HG02678 (cell line): ENCODE measurements at regions not wholly inside any gene's neighbourhood (a gene's known extent, or its start where the extent isn't known, plus 50 kb on each side); places are given as distances from the start of the nearest gene placed in this dataset.

ENCODE experiments used
- ATAC-seq: cut with Tn5 transposase; IDR thresholded peaks from one replicate; pipeline ENCODE4 v1.9.1; 2021; ENCODE audit warnings: mild to moderate bottlenecking, moderate library complexity; ENCODE audit not compliant: unreplicated experiment

DNA sequence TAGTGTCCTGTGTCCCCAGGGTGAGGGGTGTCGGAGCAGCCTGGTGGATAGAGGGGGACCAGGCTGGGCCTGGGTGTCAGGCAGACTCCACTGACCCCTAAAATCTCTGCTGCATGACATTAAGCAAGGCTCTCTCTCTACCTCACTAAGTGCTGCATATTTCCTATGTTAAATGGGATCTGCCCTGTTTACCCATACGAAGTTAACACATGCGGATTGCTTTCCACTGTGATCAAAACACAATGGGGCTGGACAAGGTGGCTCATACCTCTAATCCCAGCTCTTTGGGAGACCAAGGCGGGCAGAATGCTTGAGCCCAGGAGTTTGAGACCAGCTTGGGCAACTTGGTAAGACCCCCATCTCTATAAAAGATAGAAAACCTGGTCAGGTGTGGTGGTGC is 426.2 kb downstream of the MIAT start:
- ATAC-seq, result no peak

DNA sequence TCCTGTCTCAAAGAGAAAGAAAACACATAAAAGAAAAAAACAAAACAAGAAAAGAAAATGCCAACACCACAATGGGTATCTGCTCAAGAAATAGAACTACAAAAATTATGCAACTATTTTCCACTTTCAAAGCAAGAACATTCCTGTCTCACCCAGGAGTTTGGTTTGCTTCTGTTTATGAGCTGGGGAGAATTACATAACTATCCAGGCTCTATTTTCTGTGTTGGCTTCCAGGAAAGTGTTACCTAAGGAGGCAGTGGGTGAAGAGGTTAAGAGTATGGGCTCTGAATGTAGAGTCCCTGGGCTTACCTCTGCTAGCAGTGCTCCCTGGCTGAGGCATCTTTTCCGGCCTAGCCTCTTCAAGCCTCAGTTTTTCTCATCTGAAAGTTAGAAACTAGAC is 426.7 kb downstream of the MIAT start:
- no peak for ATAC-seq

DNA sequence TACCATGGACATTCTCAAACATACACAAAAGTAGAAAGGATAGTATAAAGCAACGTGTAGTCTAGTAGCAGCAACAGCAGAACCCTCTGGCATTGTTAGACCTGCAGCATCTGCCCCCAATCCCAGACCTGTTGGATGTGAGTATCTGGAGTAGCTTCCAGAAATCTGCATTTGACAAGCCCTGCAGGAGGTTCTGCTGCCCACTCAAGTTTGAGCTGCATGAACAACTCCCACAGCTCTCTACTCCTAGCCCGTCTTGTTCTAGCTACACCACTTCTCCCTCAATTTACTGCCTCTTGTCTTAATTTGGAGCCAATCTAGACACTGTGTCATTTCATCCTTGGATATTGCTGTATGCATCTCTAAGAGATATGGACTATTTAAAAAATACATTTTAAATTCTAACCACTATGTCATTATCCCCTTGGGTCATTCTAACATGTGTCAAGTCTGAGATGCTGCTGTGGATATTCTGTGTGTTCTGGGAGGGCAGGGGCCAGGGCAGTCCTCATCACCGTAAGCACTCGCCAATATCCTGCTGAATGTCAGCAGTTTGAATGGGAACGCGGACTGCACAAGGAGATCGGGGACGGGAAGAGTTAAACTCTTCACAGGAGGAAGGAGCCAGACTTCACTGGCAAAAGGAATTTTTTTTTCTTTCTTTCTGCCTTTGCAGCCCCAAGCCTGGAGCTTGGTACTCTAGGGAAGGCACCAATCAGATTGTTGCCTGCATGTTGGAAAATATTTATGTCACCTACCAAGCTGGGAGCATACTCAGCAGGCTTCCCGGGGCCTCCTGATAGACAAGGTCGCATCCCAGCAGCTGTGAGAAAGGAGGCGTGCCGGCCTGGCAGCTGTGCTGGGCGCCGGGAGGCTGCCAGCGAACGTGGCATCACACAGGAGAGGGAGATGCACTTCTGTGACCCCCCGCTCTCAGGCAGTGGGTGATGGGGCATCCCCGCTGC is 429.0 kb downstream of the MIAT start:
- no peak for ATAC-seq

DNA sequence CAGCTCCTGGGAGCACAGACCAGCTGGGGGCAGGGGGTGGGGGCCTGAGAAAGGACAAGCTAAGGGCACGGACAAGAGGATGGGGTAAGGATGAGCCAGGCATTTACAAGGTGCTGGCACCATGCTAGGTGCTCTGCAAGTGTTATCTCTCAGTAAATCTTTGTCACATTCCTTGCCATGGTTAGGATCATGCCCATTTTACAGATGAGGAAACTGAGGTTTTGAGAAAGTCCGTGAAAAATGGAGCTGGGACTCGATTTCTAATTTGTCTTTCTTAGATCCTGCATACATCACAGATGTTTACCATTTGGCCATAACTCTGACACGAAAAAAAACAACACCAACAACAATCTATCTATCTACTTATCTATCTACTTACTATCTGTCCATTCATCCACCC is 429.7 kb downstream of the MIAT start:
- no peak for ATAC-seq

DNA sequence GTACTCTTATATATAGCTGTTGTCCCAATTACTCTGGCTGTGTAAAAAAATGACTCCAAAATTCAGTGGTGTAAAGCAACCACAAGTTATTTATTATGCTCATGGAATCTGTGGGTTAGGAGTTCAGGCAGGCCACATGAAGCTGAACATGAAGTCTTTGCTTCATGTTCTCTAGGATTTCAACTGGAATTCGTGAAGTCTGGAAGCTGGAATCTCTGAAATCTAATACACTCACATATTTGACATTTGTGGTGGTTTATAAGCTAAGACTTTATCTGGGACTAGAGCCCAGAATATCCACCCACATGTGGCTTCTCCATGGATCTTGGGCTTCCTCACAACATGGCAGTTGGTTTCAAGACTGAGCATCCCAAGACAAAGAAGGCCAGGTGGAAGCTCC is 430.6 kb downstream of the MIAT start:
- no peak for ATAC-seq

DNA sequence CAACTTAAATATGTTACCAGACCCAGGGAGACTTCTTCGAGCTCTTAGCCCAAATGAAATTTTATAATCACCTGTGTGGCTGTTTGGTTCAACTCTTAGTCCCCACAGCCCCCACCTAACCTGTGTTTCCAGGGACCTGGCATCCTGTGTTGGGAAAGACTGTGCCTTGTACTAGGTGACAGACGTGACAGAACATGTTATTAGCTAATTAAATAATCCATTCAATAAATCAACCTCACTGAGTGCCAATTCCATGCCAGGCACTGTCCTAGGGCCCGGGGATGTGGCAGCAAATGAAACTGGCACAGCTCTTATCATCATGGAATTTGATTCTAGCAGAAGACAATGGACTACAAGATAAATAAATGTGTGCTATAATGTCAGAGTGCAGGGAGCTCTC is 431.9 kb downstream of the MIAT start:
- ATAC-seq, result no peak

DNA sequence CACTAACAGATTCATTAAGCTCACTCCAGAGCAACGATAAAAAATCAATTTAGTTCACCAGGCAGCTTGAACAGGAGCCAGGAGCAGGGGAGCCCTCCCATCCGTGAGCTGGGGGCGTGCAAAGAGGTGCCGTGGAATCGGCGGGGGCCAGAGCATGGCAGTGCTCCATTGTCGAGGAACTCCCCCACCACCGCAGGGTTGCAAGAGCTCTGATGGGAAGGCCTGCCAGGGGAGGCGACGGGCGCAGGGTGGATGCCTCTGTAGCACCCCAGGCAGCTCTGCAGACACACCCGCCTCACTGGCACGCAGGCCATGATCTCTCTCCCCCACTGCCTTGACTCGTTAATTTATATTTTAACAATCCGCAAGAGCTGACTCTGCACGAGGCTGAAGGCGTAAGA is 433.2 kb downstream of the MIAT start:
- no peak for ATAC-seq

DNA sequence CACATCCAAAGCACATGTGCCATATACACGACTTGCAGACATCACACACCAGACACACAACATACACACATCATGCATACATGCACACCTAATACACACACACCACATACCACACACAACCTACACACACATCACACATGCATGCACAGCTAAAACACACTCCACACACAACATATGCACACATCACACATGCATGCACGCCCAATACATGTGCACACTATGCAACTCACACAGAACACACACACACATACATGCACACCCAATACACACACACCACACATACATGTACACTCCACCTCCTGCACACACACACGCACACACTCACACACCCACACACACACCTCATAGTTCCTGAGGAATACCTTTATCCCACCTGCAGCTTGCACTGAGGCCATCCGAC is 436.0 kb downstream of the MIAT start:
- no peak for ATAC-seq

DNA sequence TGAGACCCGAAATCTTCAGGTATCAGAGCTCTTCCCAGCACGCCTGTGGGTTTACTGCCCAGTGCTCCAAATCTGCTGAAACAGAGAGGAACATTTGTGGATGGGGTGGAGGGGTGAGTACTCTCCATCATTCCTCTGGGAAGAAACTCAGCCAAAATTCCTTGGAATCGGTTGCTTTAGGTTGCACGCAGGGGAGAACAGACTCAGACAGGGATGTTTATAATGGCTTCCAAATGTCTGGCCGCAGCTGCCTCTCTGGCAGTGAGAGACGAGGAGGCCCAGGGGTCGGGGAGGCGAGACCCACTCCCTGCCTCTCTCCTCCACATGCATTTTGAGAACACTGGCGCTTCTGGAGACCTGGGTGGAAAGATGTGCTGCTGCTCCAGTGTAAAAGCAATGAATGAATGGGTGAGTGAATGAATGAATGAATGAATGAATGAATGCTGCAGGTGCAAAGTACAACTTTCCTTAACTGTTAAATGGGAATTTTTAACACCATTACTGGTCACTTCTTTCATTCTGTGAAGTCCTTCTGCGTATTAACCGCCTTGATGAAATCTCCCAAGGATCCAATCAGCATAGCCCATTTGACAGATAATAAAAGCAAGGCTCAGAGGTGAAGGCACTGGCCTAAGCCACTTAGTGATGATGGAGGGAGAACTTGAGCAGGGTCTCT is 437.4 kb downstream of the MIAT start:
- ATAC-seq, result no peak

DNA sequence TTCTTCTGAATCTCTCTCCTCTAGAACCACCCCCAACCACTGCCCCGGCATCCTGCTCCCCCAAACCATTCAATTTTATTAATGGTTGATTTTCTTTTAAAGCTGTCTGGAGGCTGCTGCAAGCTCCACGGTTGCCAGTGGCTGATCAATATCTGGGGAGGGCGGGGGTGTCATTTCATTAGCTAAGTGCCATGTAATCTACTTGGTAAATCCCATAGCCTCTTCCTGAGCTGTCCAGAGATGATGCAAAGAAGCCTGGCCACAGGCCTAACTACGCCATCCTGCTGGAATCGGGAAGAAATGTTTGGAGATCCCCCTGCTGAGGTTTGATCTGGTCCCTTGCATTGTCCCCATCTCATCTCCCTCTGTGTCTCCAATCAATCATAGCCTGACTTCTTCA is 440.1 kb downstream of the MIAT start:
- ATAC-seq, result no peak

DNA sequence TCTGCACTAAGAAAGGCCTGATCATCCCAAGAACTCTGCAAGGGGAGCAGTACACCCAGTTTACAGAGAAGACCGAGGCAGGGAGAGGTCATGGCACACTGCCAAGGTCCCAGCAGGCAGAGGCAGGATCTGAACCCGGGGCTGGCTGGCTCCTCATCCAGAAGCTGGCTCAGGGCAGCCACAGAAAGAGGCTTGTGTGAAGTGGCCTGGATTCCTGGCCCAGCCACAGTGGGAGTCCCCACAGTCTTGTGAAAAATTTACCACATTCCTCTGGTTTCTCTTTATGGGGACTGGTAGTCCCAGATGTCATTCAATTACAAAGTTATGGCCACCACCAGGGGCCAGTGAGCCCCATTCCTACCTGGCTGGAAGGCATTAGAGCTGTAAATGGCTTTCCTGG is 440.5 kb downstream of the MIAT start:
- ATAC-seq, result no peak

DNA sequence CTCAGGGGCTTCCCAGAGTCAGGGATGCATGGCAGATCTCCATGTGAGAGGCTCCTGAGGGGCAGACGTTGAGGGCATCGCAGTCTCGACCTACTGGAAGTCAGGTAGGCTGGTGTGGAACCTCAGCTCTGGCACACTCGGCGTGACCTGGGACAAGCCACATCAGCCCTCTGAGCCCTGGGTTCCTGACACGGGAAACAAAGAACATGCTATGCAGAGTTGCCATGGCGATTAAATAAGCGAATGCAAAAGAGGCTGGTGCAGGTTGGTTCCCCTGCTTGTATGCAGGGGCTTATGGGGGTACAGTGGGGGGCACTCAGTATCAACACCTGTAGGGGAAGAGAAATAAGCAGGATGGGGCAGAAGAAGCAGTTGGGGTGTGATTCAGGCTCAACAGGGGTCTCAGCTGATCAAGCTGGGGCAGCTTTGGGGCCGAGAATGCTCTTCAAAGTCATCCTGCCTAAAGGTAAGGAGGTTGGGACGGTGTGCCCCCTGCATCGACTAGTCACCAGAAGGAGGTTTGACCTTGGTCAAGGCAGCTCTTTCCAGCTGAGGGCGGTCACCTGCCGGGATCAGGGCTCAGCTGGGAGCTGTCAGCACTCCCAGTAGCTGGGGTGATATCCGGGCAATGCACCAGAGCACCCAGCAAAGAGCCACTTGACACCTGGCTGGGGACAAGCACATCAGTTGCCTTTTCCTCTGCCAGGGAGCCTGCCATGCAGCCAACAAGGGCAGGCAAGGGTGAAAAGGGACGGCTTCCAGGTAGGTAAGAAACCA is 442.7 kb downstream of the MIAT start:
- ATAC-seq, result no peak

DNA sequence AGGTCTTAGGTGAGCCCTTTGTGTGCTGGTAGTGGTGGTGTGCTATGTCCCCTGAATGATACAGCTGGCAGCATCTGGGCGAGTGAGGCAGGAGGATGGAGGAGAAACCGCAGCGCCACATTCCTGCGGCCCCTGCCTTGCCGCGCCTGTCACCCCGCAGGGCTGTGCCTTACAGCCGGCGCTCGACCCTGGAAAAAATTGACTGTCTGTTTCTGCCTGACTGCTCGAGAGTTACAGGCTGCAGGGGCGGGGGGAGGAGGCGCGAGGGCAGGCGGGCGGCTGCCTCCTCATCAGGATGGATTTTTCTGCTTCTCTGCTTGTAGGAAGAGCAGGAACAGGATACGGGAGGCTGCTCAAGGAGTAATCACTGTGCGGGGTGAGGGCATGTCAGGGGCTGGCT is 443.4 kb downstream of the MIAT start:
- ATAC-seq, result no peak

DNA sequence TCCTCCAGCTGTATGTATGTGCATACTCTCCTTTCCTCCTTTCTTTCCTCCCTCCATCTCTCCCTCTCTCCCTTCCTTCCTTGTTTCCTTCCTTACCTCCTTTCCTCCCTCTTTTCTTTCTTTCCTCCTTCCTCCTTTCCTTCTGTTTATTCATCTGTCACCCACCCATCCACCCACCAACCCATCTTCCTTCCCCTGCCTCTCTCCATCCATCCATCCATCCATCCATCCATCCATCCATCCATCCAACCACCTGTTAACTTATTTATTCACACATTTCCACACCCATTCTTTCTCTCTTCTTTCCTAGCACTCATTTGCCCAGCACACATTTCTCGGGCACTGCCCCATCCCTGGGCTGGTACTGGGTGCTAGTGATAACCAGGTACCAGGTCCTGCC is 443.9 kb downstream of the MIAT start:
- ATAC-seq, result no peak

DNA sequence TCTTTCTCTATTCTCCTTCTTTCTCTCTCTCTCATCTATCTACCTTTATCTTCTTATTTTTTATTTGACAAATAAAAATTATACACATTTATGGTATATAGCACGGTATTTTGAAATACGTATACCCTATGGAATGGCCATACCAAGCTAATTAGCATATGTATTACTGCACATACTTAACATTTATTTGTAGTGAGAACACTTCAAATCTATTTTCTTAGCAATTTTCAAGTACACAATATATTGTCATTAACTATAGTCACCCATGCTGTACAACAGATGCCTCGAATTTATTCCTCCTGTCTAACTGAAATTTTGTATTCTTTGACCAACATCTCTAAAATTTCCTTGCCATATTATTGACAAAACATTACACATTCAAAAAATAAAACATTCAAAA is 447.1 kb downstream of the MIAT start:
- no peak for ATAC-seq

DNA sequence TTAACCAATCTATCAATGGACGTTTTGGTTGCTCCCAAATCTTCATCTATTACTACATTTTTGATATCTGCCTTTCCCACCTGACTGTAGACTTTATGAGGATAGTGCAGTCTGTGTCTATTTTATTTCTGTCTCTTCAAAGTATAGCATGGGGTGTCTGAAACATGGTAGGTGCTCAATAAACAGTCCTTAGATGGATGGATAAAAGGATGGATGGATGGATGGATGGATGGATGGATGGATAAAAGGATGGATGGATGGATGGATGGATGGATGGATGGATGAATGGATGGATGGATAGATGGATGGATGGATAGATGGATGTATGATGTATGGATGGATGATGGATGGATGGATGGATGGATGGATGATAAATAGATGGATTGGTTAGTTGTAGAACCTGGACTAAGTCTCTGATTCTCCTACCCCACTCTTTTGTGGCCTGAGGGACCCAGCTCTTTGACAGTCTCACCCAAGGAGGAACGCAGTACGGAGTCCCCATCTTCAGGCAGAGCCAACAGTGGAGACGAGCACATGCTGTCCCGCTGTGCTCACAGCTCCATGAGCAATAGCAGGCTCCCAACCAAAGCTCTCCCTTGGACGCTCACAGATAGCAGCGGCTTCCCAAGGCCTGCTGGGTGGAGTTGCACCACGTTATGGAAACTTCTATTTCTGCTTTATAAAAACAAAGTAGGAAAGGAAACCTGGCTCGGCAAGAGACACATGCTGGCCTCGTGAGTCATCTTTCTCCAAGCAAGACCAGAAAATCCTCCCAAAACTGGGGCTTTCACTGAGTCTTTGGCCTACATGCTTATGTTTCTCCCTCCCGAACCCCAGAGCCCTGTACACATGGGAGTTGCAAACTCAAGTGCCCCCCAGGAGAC is 448.0 kb downstream of the MIAT start:
- ATAC-seq, result no peak

DNA sequence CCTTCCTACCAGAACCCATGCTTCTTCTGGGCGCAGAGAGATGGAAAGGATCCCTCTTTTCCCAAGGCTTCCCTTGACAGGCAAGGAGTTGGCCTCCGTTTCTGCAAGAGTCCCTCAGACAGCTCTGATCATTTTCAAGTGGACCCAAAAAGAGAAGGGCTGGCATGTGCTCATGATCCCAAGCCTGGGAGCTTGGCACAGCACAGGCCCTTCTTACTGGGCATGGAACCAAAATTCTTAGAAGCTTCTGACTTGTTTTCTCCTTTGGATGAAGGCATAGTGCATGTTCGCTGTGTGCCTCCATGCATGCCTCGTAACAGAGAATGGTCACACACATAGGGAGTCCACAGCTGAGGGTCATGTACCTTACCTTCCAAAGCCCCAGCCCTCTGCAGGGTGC is 449.6 kb downstream of the MIAT start:
- ATAC-seq, result no peak

DNA sequence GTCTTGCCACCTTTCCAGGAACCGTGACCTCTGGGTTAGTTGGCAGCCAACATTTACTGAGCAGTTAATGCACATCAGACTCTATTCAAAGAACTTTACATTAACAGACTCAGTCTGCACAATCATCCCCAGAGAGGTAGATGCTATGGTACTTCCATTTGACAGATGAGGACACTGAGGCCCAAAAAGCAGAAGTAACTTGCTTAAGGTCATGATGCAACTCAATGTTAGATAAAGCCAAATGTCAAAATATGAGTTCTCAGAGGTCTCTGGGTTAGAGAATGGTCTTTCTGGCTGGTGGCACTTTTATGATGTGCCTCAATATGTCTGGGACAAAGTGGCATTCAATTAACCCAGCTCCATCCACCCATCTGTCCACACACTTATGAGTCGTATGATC is 450.0 kb downstream of the MIAT start:
- no peak for ATAC-seq

DNA sequence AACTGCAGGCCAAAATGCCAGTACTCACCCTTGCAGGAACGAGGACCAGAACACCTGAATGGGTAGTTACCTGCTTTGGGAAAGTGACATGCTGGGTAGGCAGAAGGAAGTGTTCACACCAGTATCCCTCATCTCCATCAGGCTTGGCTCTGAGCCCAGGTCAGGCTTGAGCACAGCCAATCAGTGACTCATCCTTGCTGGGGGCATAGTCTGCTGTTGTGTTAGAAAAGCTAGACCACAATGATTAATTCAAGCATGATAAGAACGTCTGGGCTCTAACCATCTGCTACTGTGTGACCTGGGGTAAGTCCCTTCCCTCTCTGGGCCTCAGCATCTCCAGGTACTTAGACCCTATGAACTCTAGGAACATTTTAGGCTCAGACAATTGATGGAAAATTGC is 450.4 kb downstream of the MIAT start:
- no peak for ATAC-seq

DNA sequence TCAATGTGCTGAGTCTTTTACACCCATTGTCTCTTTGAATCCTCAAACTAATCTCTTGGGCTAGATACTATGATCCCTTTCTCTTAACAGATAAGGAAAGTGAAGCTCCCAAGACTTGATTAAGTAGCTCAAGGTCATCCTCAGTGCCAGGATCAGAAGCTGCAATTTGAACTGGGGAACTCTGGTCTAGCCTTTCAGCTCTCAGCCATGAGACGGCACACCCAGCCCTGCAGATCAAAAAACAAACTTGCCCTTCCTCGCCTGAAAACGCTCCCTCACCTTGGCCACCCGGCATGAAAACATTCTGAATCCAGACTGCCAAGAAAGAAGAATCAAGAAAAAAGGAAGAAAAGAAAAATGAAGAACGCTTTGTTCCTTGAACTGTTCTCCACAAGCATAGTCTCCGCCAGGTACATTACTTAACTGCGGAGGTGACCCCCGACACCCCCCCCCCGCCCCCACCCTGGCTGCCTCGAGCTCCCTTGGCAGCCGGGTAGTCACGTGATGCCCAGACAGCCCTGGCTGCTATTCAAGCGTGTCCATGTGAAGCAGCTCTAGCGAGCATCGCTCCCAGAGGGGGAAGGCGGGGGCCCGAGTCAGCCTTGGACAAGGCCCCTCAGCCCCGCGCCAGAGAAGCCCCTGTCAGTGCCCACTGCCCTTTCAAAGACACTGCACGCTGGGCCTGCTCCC is 451.2 kb downstream of the MIAT start:
- ATAC-seq, result no peak
